ENCODE measurements at regions not wholly inside any gene's neighbourhood (a gene's known extent, or its start where the extent isn't known, plus 50 kb on each side); places are given as distances from the start of the nearest gene placed in this dataset.

DNA sequence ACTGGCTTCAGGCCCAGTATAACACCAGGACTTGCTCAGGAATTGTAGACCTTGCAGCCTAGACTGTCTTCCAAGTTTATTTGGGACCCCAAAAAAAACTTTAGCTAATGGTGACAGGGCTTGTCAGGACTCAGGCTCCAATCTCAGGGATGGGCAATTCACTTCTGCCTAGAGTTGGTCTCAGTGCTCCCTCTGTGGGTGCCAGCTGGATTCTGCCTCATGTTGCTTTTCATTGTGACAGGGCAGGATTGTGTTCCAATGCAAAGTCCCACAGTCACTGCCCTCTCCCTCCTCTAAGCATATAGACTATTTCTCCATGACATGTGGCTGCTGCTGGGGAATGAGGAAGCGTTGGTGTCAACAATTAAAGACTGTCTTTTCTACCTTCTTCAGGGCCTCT is 174.7 kb downstream of the CYLC2 start:
- Histone ChIP-seq H3K27me3 (ENCODE audit: control insufficient read depth in 2 of 2, insufficient read depth in 2 of 2, low read length in 2 of 2) (no peaks in the 10 kb centered on the region), H3K4me2 (ENCODE audit: insufficient read depth, low read length) (no peak overlapping the region), H3K4me3 (no peak overlapping the region), H3K36me3 (ENCODE audit: control insufficient read depth, insufficient read depth, low read length) (no peaks in the 10 kb centered on the region), H3K79me2 (ENCODE audit: control insufficient read depth, insufficient read depth, low read length) (no peaks in the 10 kb centered on the region), H3K9me1 (ENCODE audit: control insufficient read depth, insufficient read depth, low read length) (no peaks in the 10 kb centered on the region), H3K4me1 (replicated peaks in 1 of 2; ENCODE audit: control insufficient read depth in 2 of 2, insufficient read depth in 2 of 2, low read length in 2 of 2) (no peaks in the 10 kb centered on the region), H3K27ac (ENCODE audit: extremely low read depth, low read depth, low read length) (no peak overlapping the region), H2AFZ (ENCODE audit: low read depth, low read length) (no peak overlapping the region), H3K9me3 (replicated peaks; ENCODE audit: control insufficient read depth, insufficient read depth, low read depth, low read length) (no peaks in the 10 kb centered on the region), H4K20me1 (replicated peaks; ENCODE audit: control insufficient read depth, insufficient read depth, low read length) (no peaks in the 10 kb centered on the region), H3K9ac (ENCODE audit: insufficient read depth in 1 of 2, low read depth in 2 of 2, low read length in 2 of 2) (no peak overlapping the region)
- intact Hi-C loops (cut with micrococcal nuclease): no loop called here
- POLR2A ChIA-PET: no interaction called here
- ATAC-seq (no peak), FAIRE-seq (no peak), DNase-seq (ENCODE audit: extremely low read depth in 1 of 4, low spot score in 3 of 4) (no peak)
- in situ Hi-C loops (cut with MboI): no loop called here
- BruUV-seq (replicated peaks): no TSS peak
- TF ChIP-seq ZNF253 (CRISPR knock-in tag; conservative IDR thresholded peaks at IDR 0.05): no peak
- no peak for TF ChIP-seq NR1H2 (CRISPR knock-in tag; IDR thresholded peaks at IDR 0.05)
- TF ChIP-seq, protein P1, sequence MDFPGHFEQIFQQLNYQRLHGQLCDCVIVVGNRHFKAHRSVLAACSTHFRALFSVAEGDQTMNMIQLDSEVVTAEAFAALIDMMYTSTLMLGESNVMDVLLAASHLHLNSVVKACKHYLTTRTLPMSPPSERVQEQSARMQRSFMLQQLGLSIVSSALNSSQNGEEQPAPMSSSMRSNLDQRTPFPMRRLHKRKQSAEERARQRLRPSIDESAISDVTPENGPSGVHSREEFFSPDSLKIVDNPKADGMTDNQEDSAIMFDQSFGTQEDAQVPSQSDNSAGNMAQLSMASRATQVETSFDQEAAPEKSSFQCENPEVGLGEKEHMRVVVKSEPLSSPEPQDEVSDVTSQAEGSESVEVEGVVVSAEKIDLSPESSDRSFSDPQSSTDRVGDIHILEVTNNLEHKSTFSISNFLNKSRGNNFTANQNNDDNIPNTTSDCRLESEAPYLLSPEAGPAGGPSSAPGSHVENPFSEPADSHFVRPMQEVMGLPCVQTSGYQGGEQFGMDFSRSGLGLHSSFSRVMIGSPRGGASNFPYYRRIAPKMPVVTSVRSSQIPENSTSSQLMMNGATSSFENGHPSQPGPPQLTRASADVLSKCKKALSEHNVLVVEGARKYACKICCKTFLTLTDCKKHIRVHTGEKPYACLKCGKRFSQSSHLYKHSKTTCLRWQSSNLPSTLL (IDR thresholded peaks at IDR 0.05): no peak
- TF ChIP-seq KDM4B (IDR thresholded peaks at IDR 0.05; ENCODE audit: borderline replicate concordance in 2 of 2, low read depth in 1 of 2): no peak
- TF ChIP-seq ZNF274 (IDR thresholded peaks at IDR 0.05; ENCODE audit: borderline replicate concordance, low read depth, low read length): no peak
- TF ChIP-seq ESRRA (IDR thresholded peaks at IDR 0.05; ENCODE audit: borderline replicate concordance, low read depth): no peak
- no peak for TF ChIP-seq RCOR1 (IDR thresholded peaks at IDR 0.05; ENCODE audit: borderline replicate concordance in 1 of 2, low read depth in 2 of 2, low read length in 2 of 2)
- no peak for TF ChIP-seq CEBPB (tag; IDR thresholded peaks at IDR 0.05)
- no peak for TF ChIP-seq ZNF282 (CRISPR knock-in tag; IDR thresholded peaks at IDR 0.05)
- no peak for TF ChIP-seq ZNF707 (CRISPR knock-in tag; conservative IDR thresholded peaks at IDR 0.05)
- CTCF ChIA-PET (ENCODE audit: low intra/inter-chr PET ratio): no interaction called here
- 0% methylated on average over 1 of the region's 1 CpG for WGBS (ENCODE audit: insufficient coverage, low coverage, missing lambda C conversion rate)
